Mesenchymal stem cell (in vitro differentiated cells and primary cell): ENCODE measurements at regions not wholly inside any gene's neighbourhood (a gene's known extent, or its start where the extent isn't known, plus 50 kb on each side); places are given as distances from the start of the nearest gene placed in this dataset.

Experiments
- DNase-seq: peaks from one replicate; pipeline ENCODE4 v3.0.0-alpha.2; 2013
- H2AFZ ChIP-seq: one replicate; pipeline ENCODE4 v1.6.1; 2013; ENCODE audit warnings: low read depth, mild to moderate bottlenecking, control low read depth, inconsistent platforms, low read length, moderate library complexity
- H2AK5ac ChIP-seq: 2 replicates; pipeline ENCODE4 v1.6.1; 2013; ENCODE audit warnings: low read length, moderate library complexity, mild to moderate bottlenecking, inconsistent platforms; ENCODE audit not compliant: severe bottlenecking
- H2BK120ac ChIP-seq: one replicate; pipeline ENCODE4 v1.6.1; 2013; ENCODE audit warnings: low read depth, mild to moderate bottlenecking, inconsistent platforms, low read length, moderate library complexity
- H2BK12ac ChIP-seq, 2 experiments: one replicate each; pipeline ENCODE4 v1.6.1; 2013; ENCODE audit warnings: inconsistent platforms in 2 of 2, low read length in 2 of 2, mild to moderate bottlenecking in 2 of 2, moderate library complexity in 2 of 2, control low read depth in 1 of 2
- H2BK15ac ChIP-seq: one replicate; pipeline ENCODE4 v1.6.1; 2013; ENCODE audit warnings: mild to moderate bottlenecking, low read depth, inconsistent platforms; ENCODE audit not compliant: poor library complexity, severe bottlenecking
- H2BK5ac ChIP-seq: 2 replicates; pipeline ENCODE4 v1.6.1; 2013; ENCODE audit warnings: low read depth, mild to moderate bottlenecking, low read length, control low read depth, inconsistent platforms; ENCODE audit not compliant: poor library complexity, severe bottlenecking
- H3K14ac ChIP-seq, 2 experiments: one replicate each; pipeline ENCODE4 v1.6.1; 2013; ENCODE audit warnings: inconsistent platforms in 2 of 2, low read length in 2 of 2, control low read depth in 1 of 2, mild to moderate bottlenecking in 1 of 2, moderate library complexity in 1 of 2
- H3K18ac ChIP-seq, 2 experiments: one replicate each; pipeline ENCODE4 v1.6.1; 2013; ENCODE audit warnings: inconsistent platforms in 2 of 2, low read length in 2 of 2, control low read depth in 1 of 2, low read depth in 1 of 2, mild to moderate bottlenecking in 1 of 2
- H3K23ac ChIP-seq, 2 experiments: one replicate each; pipeline ENCODE4 v1.6.1; 2013; ENCODE audit warnings: inconsistent platforms in 2 of 2, low read length in 2 of 2, mild to moderate bottlenecking in 2 of 2, moderate library complexity in 2 of 2, control low read depth in 1 of 2
- H3K27ac ChIP-seq: 2 replicates; pipeline ENCODE4 v1.5.1; 2013; ENCODE audit warnings: mild to moderate bottlenecking, moderate library complexity, low read length, control low read depth, inconsistent platforms; ENCODE audit not compliant: poor library complexity, severe bottlenecking
- H3K27me3 ChIP-seq, 2 experiments: 2 replicates each; pipeline versions ENCODE4 v1.6.1 to v1.7.0; 2013; ENCODE audit warnings: low read length in 2 of 2, mild to moderate bottlenecking in 2 of 2, moderate library complexity in 2 of 2, control low read depth in 1 of 2, inconsistent platforms in 1 of 2; ENCODE audit not compliant: control insufficient read depth in 1 of 2, insufficient read depth in 1 of 2
- H3K36me3 ChIP-seq, 2 experiments: 2 replicates each; pipeline versions ENCODE4 v1.6.1 to v1.7.0; 2013; ENCODE audit warnings: low read length in 2 of 2, control low read depth in 1 of 2, inconsistent platforms in 1 of 2, low read depth in 1 of 2, mild to moderate bottlenecking in 1 of 2; ENCODE audit not compliant: insufficient read depth in 2 of 2, control insufficient read depth in 1 of 2
- H3K4ac ChIP-seq, 2 experiments: one replicate each; pipeline ENCODE4 v1.6.1; 2013; ENCODE audit warnings: inconsistent platforms in 2 of 2, low read length in 2 of 2, mild to moderate bottlenecking in 2 of 2, moderate library complexity in 2 of 2, control low read depth in 1 of 2, low read depth in 1 of 2
- H3K4me1 ChIP-seq: 2 replicates; pipeline ENCODE4 v1.6.1; 2013; ENCODE audit warnings: low read depth, low read length, control low read depth; ENCODE audit not compliant: control insufficient read depth, insufficient read depth
- H3K4me2 ChIP-seq: 2 replicates; pipeline ENCODE4 v1.6.1; 2013; ENCODE audit warnings: low read length, mild to moderate bottlenecking, inconsistent platforms; ENCODE audit not compliant: poor library complexity, severe bottlenecking
- H3K4me3 ChIP-seq, 2 experiments: 2 replicates each; pipeline versions ENCODE4 v1.5.1 to v1.7.0; 2013; ENCODE audit warnings: low read length in 2 of 2, mild to moderate bottlenecking in 2 of 2, control low read depth in 1 of 2, low read depth in 1 of 2; ENCODE audit not compliant: insufficient read depth in 1 of 2
- H3K79me1 ChIP-seq: replicated peaks from 2 replicates; pipeline ENCODE4 v1.6.1; 2013; ENCODE audit warnings: mild to moderate bottlenecking, control low read depth, low read length, inconsistent platforms; ENCODE audit not compliant: poor library complexity, severe bottlenecking
- H3K9ac ChIP-seq: 2 replicates; pipeline ENCODE4 v1.7.0; 2013; ENCODE audit warnings: mild to moderate bottlenecking, low read length, moderate library complexity
- H3K9me3 ChIP-seq: 2 replicates; pipeline ENCODE4 v1.7.0; 2013; ENCODE audit warnings: mild to moderate bottlenecking, low read length; ENCODE audit not compliant: control insufficient read depth
- H4K8ac ChIP-seq: one replicate; pipeline ENCODE4 v1.6.1; 2013; ENCODE audit warnings: inconsistent platforms, mild to moderate bottlenecking, low read length, moderate library complexity
- H4K91ac ChIP-seq: one replicate; pipeline ENCODE4 v1.6.1; 2013; ENCODE audit warnings: mild to moderate bottlenecking, low read length, inconsistent platforms
- WGBS: methylation state at CpG from one replicate; pipeline ENCODE4 v1.1.7; 2013; ENCODE audit warnings: mixed read lengths; 5-methylcytosine and 5-hydroxymethylcytosine counted together

- Histone ChIP-seq H3K79me1 (no peaks in the 10 kb centered on the region), H3K4me2 (no peak overlapping the region), H2AFZ (no peak overlapping the region), H4K8ac (no peak overlapping the region), H3K4me1 (peaks cover 10% of the 10 kb centered on the region), H3K27ac (no peak overlapping the region), H2BK15ac (no peak overlapping the region), H3K36me3 (no peaks in the 10 kb centered on the region), H2AK5ac (no peak overlapping the region), H3K4me3 (no peak overlapping the region), H3K23ac (no peak overlapping the region), H2BK120ac (no peak overlapping the region), H3K14ac (no peak overlapping the region), H4K91ac (no peak overlapping the region), H3K4ac (no peak overlapping the region), H3K18ac (no peak overlapping the region), H2BK12ac (no peak overlapping the region), H2BK5ac (no peak overlapping the region), H3K9me3 (no peaks in the 10 kb centered on the region), H3K27me3 (peaks cover 0 to 37% of the 10 kb centered on the region in 2 experiments), H3K9ac (no peak overlapping the region)
- WGBS: 97% methylated on average over 4 of the region's 5 CpGs
- DNase-seq: no peak
These were observed 145.2 kb upstream of the CADM1 start for GRCh38 chr11:115649461-115649860.

- H4K91ac ChIP-seq: no peak overlapping the region
- no peak overlapping the region for H3K18ac ChIP-seq
- H3K4ac ChIP-seq: no peak overlapping the region
- H2BK15ac ChIP-seq: no peak overlapping the region
- no peak overlapping the region for H3K9ac ChIP-seq
- H2BK5ac ChIP-seq: no peak overlapping the region
- H2BK120ac ChIP-seq: no peak overlapping the region
- no peak overlapping the region for H3K23ac ChIP-seq
- no peak overlapping the region for H2AFZ ChIP-seq
- no peak overlapping the region for H3K27ac ChIP-seq
- H3K9me3 ChIP-seq: no peaks in the 10 kb centered on the region
- WGBS: 33% methylated on average over 26 of the region's 28 CpGs
- peak overlapping the region; percentile 30 for H4K8ac ChIP-seq
- H3K27me3 ChIP-seq: peaks cover 18 to 62% of the 10 kb centered on the region in 2 experiments
- peak; percentile 15 for DNase-seq
- peak overlapping the region; percentile 14 for H2AK5ac ChIP-seq
- no peak overlapping the region for H3K4me2 ChIP-seq
- no peak overlapping the region for H2BK12ac ChIP-seq
- H3K4me1 ChIP-seq: peaks cover 2% of the 10 kb centered on the region
- no peaks in the 10 kb centered on the region for H3K36me3 ChIP-seq
- no peaks in the 10 kb centered on the region for H3K79me1 ChIP-seq
- no peak overlapping the region for H3K4me3 ChIP-seq
- H3K14ac ChIP-seq: no peak overlapping the region
These were observed 141.6 kb upstream of the CADM1 start for GRCh38 chr11:115645631-115646317.

- no peak for DNase-seq
- WGBS: 86% methylated on average over 4 of the region's 4 CpGs
- no peak overlapping the region for H4K8ac ChIP-seq
These were observed 140.6 kb upstream of the CADM1 start for GRCh38 chr11:115644856-115645255.

GRCh38 chr11:115643549-115644270, 139.5 kb upstream of the CADM1 start:
- no peak for DNase-seq
- H3K4ac ChIP-seq: no peak overlapping the region
- H3K9me3 ChIP-seq: no peaks in the 10 kb centered on the region
- H3K4me2 ChIP-seq: no peak overlapping the region
- no peak overlapping the region for H4K8ac ChIP-seq
- peaks cover 22 to 70% of the 10 kb centered on the region in 2 experiments for H3K27me3 ChIP-seq
- H2AFZ ChIP-seq: no peak overlapping the region
- no peak overlapping the region for H3K4me3 ChIP-seq
- no peak overlapping the region for H3K27ac ChIP-seq
- no peak overlapping the region for H2AK5ac ChIP-seq
- H3K36me3 ChIP-seq: no peaks in the 10 kb centered on the region
- no peak overlapping the region for H3K14ac ChIP-seq
- H2BK120ac ChIP-seq: no peak overlapping the region
- WGBS: 79% methylated on average over 12 of the region's 12 CpGs
- H3K18ac ChIP-seq: no peak overlapping the region
- no peak overlapping the region for H2BK15ac ChIP-seq
- no peak overlapping the region for H4K91ac ChIP-seq
- H2BK5ac ChIP-seq: no peak overlapping the region
- H2BK12ac ChIP-seq: no peak overlapping the region
- H3K23ac ChIP-seq: no peak overlapping the region
- H3K4me1 ChIP-seq: peaks cover 2% of the 10 kb centered on the region
- no peak overlapping the region for H3K9ac ChIP-seq
- H3K79me1 ChIP-seq: no peaks in the 10 kb centered on the region

More at GRCh38 chr11:115644856-115645255, 140.6 kb upstream of the CADM1 start:
- H3K23ac ChIP-seq: peak overlapping the region in 1 of 2 experiments; percentile 74
- H3K4me3 ChIP-seq: no peak overlapping the region
- H3K4me1 ChIP-seq: peaks cover 2% of the 10 kb centered on the region
- H3K14ac ChIP-seq: no peak overlapping the region
- no peak overlapping the region for H2BK5ac ChIP-seq
- H3K9me3 ChIP-seq: no peaks in the 10 kb centered on the region
- no peak overlapping the region for H2AK5ac ChIP-seq
- H2BK15ac ChIP-seq: no peak overlapping the region
- no peak overlapping the region for H2BK12ac ChIP-seq
- no peak overlapping the region for H3K18ac ChIP-seq
- H3K9ac ChIP-seq: no peak overlapping the region
- no peak overlapping the region for H2BK120ac ChIP-seq
- no peaks in the 10 kb centered on the region for H3K79me1 ChIP-seq
- peaks cover 18 to 71% of the 10 kb centered on the region in 2 experiments for H3K27me3 ChIP-seq
- no peak overlapping the region for H3K4ac ChIP-seq
- H3K4me2 ChIP-seq: no peak overlapping the region
- no peak overlapping the region for H3K27ac ChIP-seq
- no peaks in the 10 kb centered on the region for H3K36me3 ChIP-seq
- H4K91ac ChIP-seq: no peak overlapping the region
- no peak overlapping the region for H2AFZ ChIP-seq
